ENCODE measurements at regions not wholly inside any gene's neighbourhood (a gene's known extent, or its start where the extent isn't known, plus 50 kb on each side); places are given as distances from the start of the nearest gene placed in this dataset.

DNA sequence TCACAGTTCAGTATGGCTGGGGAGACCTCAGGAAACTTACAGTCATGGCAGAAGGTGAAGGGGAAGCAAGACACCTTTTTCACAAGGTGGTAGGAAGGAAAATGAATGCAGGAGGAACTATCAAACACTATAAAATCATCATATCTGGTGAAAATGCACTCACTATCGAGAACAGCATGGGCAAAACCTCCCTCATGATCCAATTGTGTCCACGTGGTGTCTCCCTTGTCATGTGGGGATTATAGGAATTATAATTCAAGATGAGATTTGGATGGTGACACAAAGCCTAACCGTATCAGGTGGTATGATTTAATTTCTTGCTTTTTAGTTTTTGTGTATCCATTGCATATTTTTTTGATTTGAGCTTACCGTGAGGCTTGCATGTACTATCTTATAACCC, 133.2 kb upstream of the SYNCRIP start:
- H3K36me3 ChIP-seq (ENCODE audit: control insufficient read depth in 2 of 3, insufficient read depth in 3 of 3, low read length in 3 of 3): no peaks in the 10 kb centered on the region
- peaks cover 0 to 5% (median 0%) of the 10 kb centered on the region in 5 donors for H3K36me3 Mint-ChIP-seq
- intact Hi-C loops (cut with micrococcal nuclease): no loop called here
- ATAC-seq: no peak
- ChIA-PET POLR2A (no interaction called here), CTCF (no interaction called here)
- no peaks in the 10 kb centered on the region for H3K4me1 Mint-ChIP-seq
- H3K9me3 ChIP-seq (ENCODE audit: control insufficient read depth in 2 of 3, low read length in 3 of 3): no peaks in the 10 kb centered on the region
- peaks cover 2 to 38% (median 27%) of the 10 kb centered on the region in 5 donors for H3K27me3 Mint-ChIP-seq
- no peaks in the 10 kb centered on the region for H3K4me1 ChIP-seq (ENCODE audit: control insufficient read depth in 2 of 2, insufficient read depth in 2 of 2, low read length in 2 of 2)
- H3K27ac Mint-ChIP-seq: no peak overlapping the region
- no peaks in the 10 kb centered on the region for H3K27me3 ChIP-seq (ENCODE audit: control insufficient read depth in 2 of 2, insufficient read depth in 2 of 2, low read length in 2 of 2)
- no peak overlapping the region for H3K4me3 ChIP-seq (ENCODE audit: low read length)
- no peak overlapping the region for H3K4me3 Mint-ChIP-seq
- H3K9me3 Mint-ChIP-seq: peaks cover 4 to 47% (median 20%) of the 10 kb centered on the region in 11 donors
- DNase-seq: no peak
- no peak overlapping the region for H3K27ac ChIP-seq (ENCODE audit: low read depth, low read length)

GRCh38 chr6:85772641-85773040, 130.0 kb upstream of the SYNCRIP start:
- Histone ChIP-seq H3K36me3 (ENCODE audit: control insufficient read depth in 2 of 3, insufficient read depth in 3 of 3, low read length in 3 of 3) (no peaks in the 10 kb centered on the region), H3K4me1 (ENCODE audit: control insufficient read depth in 2 of 2, insufficient read depth in 2 of 2, low read length in 2 of 2) (no peaks in the 10 kb centered on the region), H3K27me3 (ENCODE audit: control insufficient read depth in 2 of 2, insufficient read depth in 2 of 2, low read length in 2 of 2) (no peaks in the 10 kb centered on the region), H3K9me3 (ENCODE audit: control insufficient read depth in 2 of 3, low read length in 3 of 3) (no peaks in the 10 kb centered on the region), H3K4me3 (ENCODE audit: low read length) (no peak overlapping the region), H3K27ac (ENCODE audit: low read depth, low read length) (no peak overlapping the region)
- Mint-ChIP-seq H3K36me3 (peaks cover 0 to 5% (median 0%) of the 10 kb centered on the region in 5 donors), H3K27ac (no peak overlapping the region), H3K27me3 (peaks cover 2 to 44% (median 27%) of the 10 kb centered on the region in 5 donors), H3K9me3 (peaks cover 4 to 18% (median 7%) of the 10 kb centered on the region in 11 donors), H3K4me1 (no peaks in the 10 kb centered on the region), H3K4me3 (no peak overlapping the region)
- ChIA-PET POLR2A (no interaction called here), CTCF (no interaction called here)
- intact Hi-C loops (cut with micrococcal nuclease): loop anchor here in 1 of 2 donors (5.0 kb wide), 1 partner anchor 415 kb away; no protein-coding TSS in a partner anchor
- ATAC-seq (no peak), DNase-seq (no peak)

GRCh38 chr6:85771925-85772430, 129.3 kb upstream of the SYNCRIP start:
- ATAC-seq (no peak), DNase-seq (no peak)
- H3K27ac Mint-ChIP-seq: no peak overlapping the region
- intact Hi-C loops (cut with micrococcal nuclease): loop anchor here in 1 of 2 donors (5.0 kb wide), 1 partner anchor 415 kb away; no protein-coding TSS in a partner anchor
- Histone ChIP-seq H3K9me3 (ENCODE audit: control insufficient read depth in 2 of 3, low read length in 3 of 3) (no peaks in the 10 kb centered on the region), H3K4me1 (ENCODE audit: control insufficient read depth in 2 of 2, insufficient read depth in 2 of 2, low read length in 2 of 2) (no peaks in the 10 kb centered on the region), H3K27ac (ENCODE audit: low read depth, low read length) (no peak overlapping the region), H3K27me3 (ENCODE audit: control insufficient read depth in 2 of 2, insufficient read depth in 2 of 2, low read length in 2 of 2) (no peaks in the 10 kb centered on the region), H3K36me3 (ENCODE audit: control insufficient read depth in 2 of 3, insufficient read depth in 3 of 3, low read length in 3 of 3) (no peaks in the 10 kb centered on the region), H3K4me3 (ENCODE audit: low read length) (no peak overlapping the region)
- no peak overlapping the region for H3K4me3 Mint-ChIP-seq
- CTCF ChIA-PET: no interaction called here
- H3K27me3 Mint-ChIP-seq: peaks cover 2 to 44% (median 23%) of the 10 kb centered on the region in 5 donors
- H3K4me1 Mint-ChIP-seq: no peaks in the 10 kb centered on the region
- H3K9me3 Mint-ChIP-seq: peaks cover 0 to 11% (median 2%) of the 10 kb centered on the region in 11 donors
- H3K36me3 Mint-ChIP-seq: peaks cover 0 to under 1% (median 0%) of the 10 kb centered on the region in 5 donors
- POLR2A ChIA-PET: no interaction called here

GRCh38 chr6:85771455-85771854, 128.8 kb upstream of the SYNCRIP start:
- Mint-ChIP-seq H3K27me3 (peaks cover 2 to 43% (median 21%) of the 10 kb centered on the region in 5 donors), H3K9me3 (peaks cover 0 to 6% (median 0%) of the 10 kb centered on the region in 11 donors), H3K4me1 (no peaks in the 10 kb centered on the region), H3K27ac (no peak overlapping the region), H3K4me3 (no peak overlapping the region), H3K36me3 (no peaks in the 10 kb centered on the region)
- DNase-seq: no peak
- ChIA-PET POLR2A (no interaction called here), CTCF (no interaction called here)
- H3K27me3 ChIP-seq (ENCODE audit: control insufficient read depth in 2 of 2, insufficient read depth in 2 of 2, low read length in 2 of 2): no peaks in the 10 kb centered on the region
- H3K4me1 ChIP-seq (ENCODE audit: control insufficient read depth in 2 of 2, insufficient read depth in 2 of 2, low read length in 2 of 2): no peaks in the 10 kb centered on the region
- ATAC-seq: no peak
- no peaks in the 10 kb centered on the region for H3K9me3 ChIP-seq (ENCODE audit: control insufficient read depth in 2 of 3, low read length in 3 of 3)
- intact Hi-C loops (cut with micrococcal nuclease): loop anchor here in 1 of 2 donors (5.0 kb wide), 1 partner anchor 414 kb away; no protein-coding TSS in a partner anchor
- no peak overlapping the region for H3K27ac ChIP-seq (ENCODE audit: low read depth, low read length)
- H3K36me3 ChIP-seq (ENCODE audit: control insufficient read depth in 2 of 3, insufficient read depth in 3 of 3, low read length in 3 of 3): no peaks in the 10 kb centered on the region
- no peak overlapping the region for H3K4me3 ChIP-seq (ENCODE audit: low read length)

DNA sequence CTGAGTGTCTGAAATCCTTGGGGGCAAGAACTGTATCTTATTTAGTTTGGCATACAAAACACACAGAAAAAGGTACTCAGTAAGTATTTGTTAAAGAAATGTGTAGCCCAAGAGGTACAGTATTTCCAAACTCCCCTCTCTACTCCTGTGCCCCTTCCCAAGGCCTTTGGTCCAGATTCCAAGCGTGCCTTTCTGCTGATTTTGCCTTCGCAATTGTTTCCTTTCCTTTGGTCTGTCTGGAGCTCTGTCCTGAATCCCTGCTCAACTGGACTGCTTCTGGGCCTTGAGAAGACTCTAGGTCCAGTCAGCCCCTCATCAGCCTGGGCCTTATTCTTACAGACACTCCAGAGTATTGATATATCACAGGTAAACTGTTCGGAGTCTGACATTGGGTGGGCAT, 122.2 kb upstream of the SYNCRIP start:
- H3K4me3 Mint-ChIP-seq: no peak overlapping the region
- Histone ChIP-seq H3K4me1 (ENCODE audit: control insufficient read depth in 2 of 2, insufficient read depth in 2 of 2, low read length in 2 of 2) (no peaks in the 10 kb centered on the region), H3K9me3 (ENCODE audit: control insufficient read depth in 2 of 3, low read length in 3 of 3) (no peaks in the 10 kb centered on the region), H3K27me3 (ENCODE audit: control insufficient read depth in 2 of 2, insufficient read depth in 2 of 2, low read length in 2 of 2) (no peaks in the 10 kb centered on the region), H3K36me3 (ENCODE audit: control insufficient read depth in 2 of 3, insufficient read depth in 3 of 3, low read length in 3 of 3) (no peaks in the 10 kb centered on the region), H3K27ac (ENCODE audit: low read depth, low read length) (no peak overlapping the region), H3K4me3 (ENCODE audit: low read length) (no peak overlapping the region)
- H3K4me1 Mint-ChIP-seq: no peaks in the 10 kb centered on the region
- ChIA-PET CTCF (no interaction called here), POLR2A (no interaction called here)
- no peaks in the 10 kb centered on the region for H3K36me3 Mint-ChIP-seq
- intact Hi-C loops (cut with micrococcal nuclease): no loop called here
- H3K27me3 Mint-ChIP-seq: peaks cover 11 to 37% (median 14%) of the 10 kb centered on the region in 5 donors
- DNase-seq (no peak), ATAC-seq (no peak)
- H3K9me3 Mint-ChIP-seq: peaks cover 0 to 2% (median 0%) of the 10 kb centered on the region in 11 donors
- no peak overlapping the region for H3K27ac Mint-ChIP-seq

GRCh38 chr6:85756982-85757381, 114.3 kb upstream of the SYNCRIP start:
- intact Hi-C loops (cut with micrococcal nuclease): loop anchor here in 1 of 2 donors (5.0 kb wide), 1 partner anchor 435 kb away; no protein-coding TSS in a partner anchor
- Histone ChIP-seq H3K4me1 (ENCODE audit: control insufficient read depth in 2 of 2, insufficient read depth in 2 of 2, low read length in 2 of 2) (no peaks in the 10 kb centered on the region), H3K9me3 (ENCODE audit: control insufficient read depth in 2 of 3, low read length in 3 of 3) (no peaks in the 10 kb centered on the region), H3K27me3 (ENCODE audit: control insufficient read depth in 2 of 2, insufficient read depth in 2 of 2, low read length in 2 of 2) (no peaks in the 10 kb centered on the region), H3K27ac (ENCODE audit: low read depth, low read length) (no peak overlapping the region), H3K4me3 (ENCODE audit: low read length) (no peak overlapping the region), H3K36me3 (ENCODE audit: control insufficient read depth in 2 of 3, insufficient read depth in 3 of 3, low read length in 3 of 3) (no peaks in the 10 kb centered on the region)
- ChIA-PET CTCF (interaction anchor here (0.7 kb wide), 2 partner anchors 219 to 226 kb away, joined by 3 read pairs; no protein-coding TSS in a partner anchor), POLR2A (no interaction called here)
- no peak overlapping the region for H3K4me3 Mint-ChIP-seq
- no peak overlapping the region for H3K27ac Mint-ChIP-seq
- H3K4me1 Mint-ChIP-seq: no peaks in the 10 kb centered on the region
- ATAC-seq (no peak), DNase-seq (no peak)
- H3K36me3 Mint-ChIP-seq: no peaks in the 10 kb centered on the region
- H3K27me3 Mint-ChIP-seq: peaks cover 0 to 10% (median 9%) of the 10 kb centered on the region in 5 donors
- H3K9me3 Mint-ChIP-seq: peaks cover 0 to 2% (median 0%) of the 10 kb centered on the region in 11 donors

DNA sequence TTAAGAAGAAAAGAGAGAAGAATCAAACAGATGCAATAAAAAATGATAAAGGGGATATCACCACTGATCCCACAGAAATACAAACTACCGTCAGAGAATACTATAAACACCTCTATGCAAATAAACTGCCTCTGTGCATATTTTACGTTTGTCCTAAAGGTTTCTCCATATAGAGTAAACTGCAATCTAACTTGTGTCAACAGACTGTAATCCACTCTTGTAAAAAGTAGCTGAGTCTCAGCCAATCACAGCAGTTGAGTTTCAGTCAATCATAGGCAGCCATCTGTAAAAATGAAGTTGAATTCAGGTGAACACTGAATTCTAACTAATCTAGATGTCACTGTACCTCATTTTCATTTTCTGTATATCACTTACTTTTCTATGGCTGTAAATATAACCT, 112.2 kb upstream of the SYNCRIP start:
- DNase-seq (no peak), ATAC-seq (no peak)
- intact Hi-C loops (cut with micrococcal nuclease): loop anchor here in 1 of 2 donors (5.0 kb wide), 1 partner anchor 437 kb away; no protein-coding TSS in a partner anchor
- Histone ChIP-seq H3K27me3 (ENCODE audit: control insufficient read depth in 2 of 2, insufficient read depth in 2 of 2, low read length in 2 of 2) (no peaks in the 10 kb centered on the region), H3K27ac (ENCODE audit: low read depth, low read length) (no peak overlapping the region), H3K4me1 (ENCODE audit: control insufficient read depth in 2 of 2, insufficient read depth in 2 of 2, low read length in 2 of 2) (no peaks in the 10 kb centered on the region), H3K9me3 (ENCODE audit: control insufficient read depth in 2 of 3, low read length in 3 of 3) (no peaks in the 10 kb centered on the region), H3K4me3 (ENCODE audit: low read length) (no peak overlapping the region), H3K36me3 (ENCODE audit: control insufficient read depth in 2 of 3, insufficient read depth in 3 of 3, low read length in 3 of 3) (no peaks in the 10 kb centered on the region)
- ChIA-PET POLR2A (no interaction called here), CTCF (no interaction called here)
- Mint-ChIP-seq H3K4me1 (no peaks in the 10 kb centered on the region), H3K36me3 (no peaks in the 10 kb centered on the region), H3K4me3 (no peak overlapping the region), H3K27ac (no peak overlapping the region), H3K9me3 (no peaks in the 10 kb centered on the region), H3K27me3 (peaks cover 0 to 18% (median 10%) of the 10 kb centered on the region in 5 donors)
